NCI-H2029 treated with DMSO at 0.1 percent for 48 hours (cell line): ENCODE measurements at regions not wholly inside any gene's neighbourhood (a gene's known extent, or its start where the extent isn't known, plus 50 kb on each side); places are given as distances from the start of the nearest gene placed in this dataset.

ENCODE experiments used
- DNase-seq: peaks from one replicate; lab custom pipeline; 2025; lab: John Stamatoyannopoulos, UW

GRCh38 chr11:30089921-30090320, 73.1 kb upstream of the KCNA4 start:
- DNase-seq, result no peak

- no peak for DNase-seq
Measured at GRCh38 chr11:30091246-30091645, 74.4 kb upstream of the KCNA4 start.

GRCh38 chr11:30091737-30092136, 74.9 kb upstream of the KCNA4 start:
- DNase-seq, result no peak

GRCh38 chr11:30092518-30092917, 75.7 kb upstream of the KCNA4 start:
- no peak for DNase-seq

- DNase-seq, result no peak
Measured at GRCh38 chr11:30100495-30100894, 83.7 kb upstream of the KCNA4 start.

GRCh38 chr11:30106222-30107181, 89.7 kb upstream of the KCNA4 start:
- no peak for DNase-seq

- DNase-seq, result no peak
Measured at GRCh38 chr11:30107899-30108298, 91.1 kb upstream of the KCNA4 start.

GRCh38 chr11:30109774-30110173, 92.9 kb upstream of the KCNA4 start:
- no peak for DNase-seq

- DNase-seq, result no peak
Measured at GRCh38 chr11:30110691-30111090, 93.9 kb upstream of the KCNA4 start.

- DNase-seq, result no peak
Measured at GRCh38 chr11:30111786-30112185, 95.0 kb upstream of the KCNA4 start.

GRCh38 chr11:30113326-30113898, 96.6 kb upstream of the KCNA4 start:
- no peak for DNase-seq

GRCh38 chr11:30116512-30116911, 99.7 kb upstream of the KCNA4 start:
- DNase-seq, result no peak

GRCh38 chr11:30120045-30120589, 103.3 kb upstream of the KCNA4 start:
- no peak for DNase-seq

GRCh38 chr11:30125456-30125855, 105.4 kb upstream of the FSHB start:
- DNase-seq, result no peak

- DNase-seq, result no peak
Measured at GRCh38 chr11:30128269-30128932, 102.4 kb upstream of the FSHB start.

- DNase-seq, result no peak
Measured at GRCh38 chr11:30131535-30131934, 99.3 kb upstream of the FSHB start.

GRCh38 chr11:30133281-30133680, 97.5 kb upstream of the FSHB start:
- no peak for DNase-seq

GRCh38 chr11:30143098-30143705, 87.6 kb upstream of the FSHB start:
- DNase-seq, result peak; percentile 4

- no peak for DNase-seq
Measured at GRCh38 chr11:30147293-30147692, 83.5 kb upstream of the FSHB start.

- no peak for DNase-seq
Measured at GRCh38 chr11:30149998-30150397, 80.8 kb upstream of the FSHB start.

GRCh38 chr11:30150425-30150824, 80.4 kb upstream of the FSHB start:
- no peak for DNase-seq

- no peak for DNase-seq
Measured at GRCh38 chr11:30153008-30153407, 77.8 kb upstream of the FSHB start.
